Uterus (tissue), 3 donors: ENCODE measurements at regions not wholly inside any gene's neighbourhood (a gene's known extent, or its start where the extent isn't known, plus 50 kb on each side); places are given as distances from the start of the nearest gene placed in this dataset.

ENCODE experiments used
- DNase-seq, 2 donors: peaks; one replicate each; pipeline ENCODE4 v3.0.0-alpha.2; 2019 to 2020
- H3K27ac ChIP-seq, 2 donors: fragments of 200-600 bp; sonication (generic); 1 replicate in 1 of 2; 2 replicates in 1 of 2; pipeline ENCODE4 v1.5.1; 2016 to 2018
- H3K27me3 ChIP-seq, 2 donors: fragments of 200-600 bp; sonication (generic); one replicate each; pipeline ENCODE4 v1.5.1; 2018 to 2019; ENCODE audit warnings: control low read depth in 1 of 2
- H3K36me3 ChIP-seq, 2 donors: fragments of 200-600 bp; sonication (generic); one replicate each; pipeline ENCODE4 v1.5.1; 2019; ENCODE audit warnings: control low read depth in 1 of 2
- H3K4me1 ChIP-seq, 2 donors: fragments of 200-600 bp; sonication (generic); one replicate each; pipeline ENCODE4 v1.5.1; 2018 to 2019; ENCODE audit warnings: control low read depth in 1 of 2
- H3K4me3 ChIP-seq, 2 donors: fragments of 200-600 bp; sonication (generic); 1 replicate in 1 of 2; 2 replicates in 1 of 2; pipeline ENCODE4 v1.5.1; 2018 to 2019; ENCODE audit warnings: mild to moderate bottlenecking in 1 of 2
- H3K9me3 ChIP-seq, 2 donors: fragments of 200-600 bp; sonication (generic); one replicate each; pipeline ENCODE4 v1.5.1; 2019; ENCODE audit warnings: control low read depth in 1 of 2
- CTCF ChIP-seq, 4 experiments: fragments of 200-600 bp in 2 of 4; fragments of 450-650 bp in 2 of 4; sonication (generic) in 2 of 4; IDR thresholded peaks; one replicate each; pipeline ENCODE4 v1.5.1; 2016 to 2019; ENCODE audit warnings: antibody characterized with exemption in 4 of 4, mild to moderate bottlenecking in 2 of 4, moderate library complexity in 1 of 4
- POLR2A ChIP-seq, 2 donors: fragments of 450-650 bp; IDR thresholded peaks; one replicate each; pipeline ENCODE4 v1.6.1; 2016; ENCODE audit warnings: antibody characterized with exemption in 2 of 2, mild to moderate bottlenecking in 1 of 2, moderate library complexity in 1 of 2
- intact Hi-C: fragments of 100-400 bp; cut with DNase I; formaldehyde crosslinking; loops from one replicate; pipeline ENCODE4 v1.15.1; 2023; ENCODE audit warnings: low total_unique reads
- donor health status: DM: yes; HTN: yes; CAD: no.

GRCh38 chr7:25619381-25619780 is 391.1 kb upstream of the NPVF start:
- DNase-seq = no peak
- H3K9me3 ChIP-seq = no peaks in the 10 kb centered on the region
- peak overlapping the region; percentile 77 to 98 for H3K27ac ChIP-seq
- no peak for TF ChIP-seq CTCF (IDR thresholded peaks at IDR 0.05)
- no peaks in the 10 kb centered on the region for H3K36me3 ChIP-seq
- H3K4me3 ChIP-seq = no peak overlapping the region
- peaks cover 0 to 13% of the 10 kb centered on the region in 2 donors for H3K4me1 ChIP-seq
- intact Hi-C loops = no loop called here
- H3K27me3 ChIP-seq = no peaks in the 10 kb centered on the region

- H3K4me1 ChIP-seq = peaks cover 4 to 11% of the 10 kb centered on the region in 2 donors
- H3K27me3 ChIP-seq = no peaks in the 10 kb centered on the region
- intact Hi-C loops = no loop called here
- H3K4me3 ChIP-seq = no peak overlapping the region
- peak overlapping the region; percentile 77 to 98 for H3K27ac ChIP-seq
- no peaks in the 10 kb centered on the region for H3K9me3 ChIP-seq
- peak; percentile 63 to 81 for DNase-seq
- peak; percentile 16 to 27 for TF ChIP-seq POLR2A (IDR thresholded peaks at IDR 0.05)
- TF ChIP-seq CTCF (IDR thresholded peaks at IDR 0.05) = no peak
- H3K36me3 ChIP-seq = no peaks in the 10 kb centered on the region
Observed at GRCh38 chr7:25619963-25620799, 391.9 kb upstream of the NPVF start.

GRCh38 chr7:25621993-25622392 is 393.7 kb upstream of the NPVF start:
- Histone ChIP-seq H3K4me3 (no peak overlapping the region), H3K27ac (peak overlapping the region; percentile 2 to 98), H3K4me1 (peaks cover 5 to 7% of the 10 kb centered on the region in 2 donors), H3K36me3 (no peaks in the 10 kb centered on the region), H3K9me3 (no peaks in the 10 kb centered on the region), H3K27me3 (no peaks in the 10 kb centered on the region)
- intact Hi-C loops = no loop called here
- TF ChIP-seq POLR2A (IDR thresholded peaks at IDR 0.05) = no peak
- no peak for TF ChIP-seq CTCF (IDR thresholded peaks at IDR 0.05)
- no peak for DNase-seq

- peak overlapping the region in 1 of 2 donors; percentile 98 for H3K27ac ChIP-seq
- no peak for DNase-seq
- H3K9me3 ChIP-seq = no peaks in the 10 kb centered on the region
Observed at GRCh38 chr7:25622695-25623094, 394.4 kb upstream of the NPVF start.

More at GRCh38 chr7:25622695-25623094, 394.4 kb upstream of the NPVF start:
- H3K36me3 ChIP-seq = no peaks in the 10 kb centered on the region
- H3K27me3 ChIP-seq = no peaks in the 10 kb centered on the region
- intact Hi-C loops = no loop called here
- no peak overlapping the region for H3K4me3 ChIP-seq
- H3K4me1 ChIP-seq = peaks cover 5 to 7% of the 10 kb centered on the region in 2 donors
- TF ChIP-seq POLR2A (IDR thresholded peaks at IDR 0.05) (no peak), CTCF (IDR thresholded peaks at IDR 0.05) (no peak)
